AG10803 (cell line): ENCODE measurements at regions not wholly inside any gene's neighbourhood (a gene's known extent, or its start where the extent isn't known, plus 50 kb on each side); places are given as distances from the start of the nearest gene placed in this dataset.

ENCODE experiments used
- DNase-seq: peaks from one replicate; pipeline ENCODE4 v3.0.0; 2010; ENCODE audit warnings: low read depth
- H3K4me3 ChIP-seq: 2 replicates; pipeline ENCODE4 v1.5.1; 2011; ENCODE audit warnings: mild to moderate bottlenecking, low read length, control low read depth
- CTCF ChIP-seq: conservative IDR thresholded peaks from 2 replicates; pipeline ENCODE4 v1.5.1; 2011; ENCODE audit warnings: mild to moderate bottlenecking, low read length, control low read depth, inconsistent platforms

- DNase-seq, result no peak
- no peak for TF ChIP-seq CTCF
- no peak overlapping the region for H3K4me3 ChIP-seq
Measured at GRCh38 chr17:73924909-73925186, 278.6 kb upstream of the RPL38 start.

- no peak for TF ChIP-seq CTCF
- DNase-seq, result no peak
- no peak overlapping the region for H3K4me3 ChIP-seq
Measured at GRCh38 chr17:73929860-73930430, 273.5 kb upstream of the RPL38 start.

- no peak overlapping the region for H3K4me3 ChIP-seq
- no peak for TF ChIP-seq CTCF
- DNase-seq, result no peak
Measured at GRCh38 chr17:73932216-73932749, 271.2 kb upstream of the RPL38 start.

GRCh38 chr17:73933164-73933766 lies 270.2 kb upstream of the RPL38 start:
- H3K4me3 ChIP-seq, result no peak overlapping the region
- DNase-seq, result no peak
- TF ChIP-seq CTCF, result no peak

- TF ChIP-seq CTCF, result no peak
- DNase-seq, result peak; percentile 15
- no peak overlapping the region for H3K4me3 ChIP-seq
Measured at GRCh38 chr17:73933871-73934270, 269.6 kb upstream of the RPL38 start.

GRCh38 chr17:73934696-73935095 lies 268.8 kb upstream of the RPL38 start:
- no peak for TF ChIP-seq CTCF
- no peak overlapping the region for H3K4me3 ChIP-seq
- DNase-seq, result no peak

- no peak for TF ChIP-seq CTCF
- no peak overlapping the region for H3K4me3 ChIP-seq
- DNase-seq, result no peak
Measured at GRCh38 chr17:73936908-73937627, 266.4 kb upstream of the RPL38 start.
